Liver (tissue), 8 donors: ENCODE measurements at regions not wholly inside any gene's neighbourhood (a gene's known extent, or its start where the extent isn't known, plus 50 kb on each side); places are given as distances from the start of the nearest gene placed in this dataset.

Source experiments
- DNase-seq: peaks from one replicate; pipeline ENCODE4 v3.0.0-alpha.2; 2017; ENCODE audit warnings: low spot score
- H3K27ac ChIP-seq, 2 donors: one replicate each; pipeline ENCODE4 v1.7.0; 2013; ENCODE audit warnings: inconsistent platforms in 2 of 2, low read length in 2 of 2, control low read depth in 1 of 2, low read depth in 1 of 2, mild to moderate bottlenecking in 1 of 2
- H3K27me3 ChIP-seq, 4 donors: one replicate each; pipeline versions ENCODE4 v1.6.1 to v1.7.0; 2013; ENCODE audit warnings: low read length in 3 of 4, inconsistent platforms in 1 of 4, mild to moderate bottlenecking in 1 of 4, moderate library complexity in 1 of 4; ENCODE audit not compliant: control insufficient read depth in 4 of 4, insufficient read depth in 4 of 4
- H3K36me3 ChIP-seq, 4 donors: one replicate each; pipeline versions ENCODE4 v1.6.1 to v1.7.0; 2013; ENCODE audit warnings: low read length in 3 of 4, mild to moderate bottlenecking in 3 of 4, low read depth in 1 of 4, moderate library complexity in 1 of 4; ENCODE audit not compliant: control insufficient read depth in 4 of 4, insufficient read depth in 3 of 4
- H3K4me1 ChIP-seq, 4 donors: one replicate each; pipeline versions ENCODE4 v1.6.1 to v1.7.0; 2013; ENCODE audit warnings: low read length in 3 of 4, mild to moderate bottlenecking in 3 of 4, moderate library complexity in 1 of 4; ENCODE audit not compliant: control insufficient read depth in 4 of 4, insufficient read depth in 4 of 4
- H3K4me3 ChIP-seq, 3 donors: one replicate each; pipeline versions ENCODE4 v1.6.1 to v1.7.0; 2013; ENCODE audit warnings: low read length in 3 of 3, control low read depth in 1 of 3, low read depth in 1 of 3, mild to moderate bottlenecking in 1 of 3
- H3K9ac ChIP-seq, 2 donors: one replicate each; pipeline ENCODE4 v1.7.0; 2013; ENCODE audit warnings: low read length in 2 of 2, mild to moderate bottlenecking in 2 of 2, moderate library complexity in 2 of 2, control low read depth in 1 of 2, low read depth in 1 of 2
- H3K9me3 ChIP-seq, 4 donors: one replicate each; pipeline versions ENCODE4 v1.6.1 to v1.7.0; 2013; ENCODE audit warnings: low read length in 3 of 4; ENCODE audit not compliant: control insufficient read depth in 4 of 4
- EGR1 ChIP-seq, 2 donors: IDR thresholded peaks; 2 replicates each; pipeline ENCODE4 v1.6.1; 2016 to 2018; ENCODE audit warnings: antibody characterized with exemption in 2 of 2, low read depth in 2 of 2
- FOXA1 ChIP-seq: IDR thresholded peaks from 2 replicates; pipeline ENCODE4 v1.6.1; 2016; ENCODE audit warnings: antibody characterized with exemption
- FOXA2 ChIP-seq: IDR thresholded peaks from 2 replicates; pipeline ENCODE4 v1.6.1; 2016; ENCODE audit warnings: antibody characterized with exemption
- GABPA ChIP-seq, 2 donors: IDR thresholded peaks in 1 of 2; conservative IDR thresholded peaks in 1 of 2; 2 replicates each; pipeline ENCODE4 v1.6.1; 2016; ENCODE audit warnings: antibody characterized with exemption in 2 of 2, mild to moderate bottlenecking in 1 of 2, moderate library complexity in 1 of 2
- HNF4A ChIP-seq, 2 donors: conservative IDR thresholded peaks; 2 replicates each; pipeline ENCODE4 v1.6.1; 2016; ENCODE audit warnings: antibody characterized with exemption in 2 of 2, mild to moderate bottlenecking in 2 of 2
- HNF4G ChIP-seq: IDR thresholded peaks from 2 replicates; pipeline ENCODE4 v1.6.1; 2016; ENCODE audit warnings: antibody characterized with exemption
- JUND ChIP-seq, 2 donors: IDR thresholded peaks; 2 replicates each; pipeline ENCODE4 v1.6.1; 2016; ENCODE audit warnings: antibody characterized with exemption in 2 of 2
- NR2F2 ChIP-seq: IDR thresholded peaks from 2 replicates; pipeline ENCODE4 v1.6.1; 2016; ENCODE audit warnings: antibody characterized with exemption
- SP1 ChIP-seq: IDR thresholded peaks from 2 replicates; pipeline ENCODE4 v1.6.1; 2018; ENCODE audit warnings: antibody characterized with exemption, mild to moderate bottlenecking
- TAF1 ChIP-seq: conservative IDR thresholded peaks from 2 replicates; pipeline ENCODE4 v1.6.1; 2016; ENCODE audit warnings: antibody characterized with exemption, mild to moderate bottlenecking
- YY1 ChIP-seq: IDR thresholded peaks from 2 replicates; pipeline ENCODE4 v1.6.1; 2016; ENCODE audit warnings: antibody characterized with exemption, mild to moderate bottlenecking
- WGBS: extraction: QIAGEN DNeasy Blood & Tissue Kit; methylation state at CpG from one replicate; pipeline ENCODE4 v1.1.7; 2013; 5-methylcytosine and 5-hydroxymethylcytosine counted together
- TF ChIP-seq, protein P1 (sequence below): IDR thresholded peaks from 2 replicates; pipeline ENCODE4 v1.6.1; 2016; ENCODE audit warnings: antibody characterized with exemption
- TF ChIP-seq, protein P2 (sequence below): IDR thresholded peaks from 2 replicates; pipeline ENCODE4 v1.6.1; 2016; ENCODE audit warnings: antibody characterized with exemption, mild to moderate bottlenecking
- TF ChIP-seq, protein P3 (sequence below): fragments of 150-350 bp; IDR thresholded peaks from 2 replicates; pipeline ENCODE4 v1.5.1; 2017; ENCODE audit warnings: improper control_type of control experiment, low read depth, low read length; ENCODE audit not compliant: missing input control
- TF ChIP-seq, protein P4 (sequence below): IDR thresholded peaks from 2 replicates; pipeline ENCODE4 v1.6.1; 2016; ENCODE audit warnings: antibody characterized with exemption
- TF ChIP-seq, protein P5 (sequence below): IDR thresholded peaks from 2 replicates; pipeline ENCODE4 v1.6.1; 2016; ENCODE audit warnings: antibody characterized with exemption
- donor health status: healthy.
- donor health status: healthy.
- donor health status: healthy.
- donor health status: healthy.
- donor health status: healthy.

DNA sequence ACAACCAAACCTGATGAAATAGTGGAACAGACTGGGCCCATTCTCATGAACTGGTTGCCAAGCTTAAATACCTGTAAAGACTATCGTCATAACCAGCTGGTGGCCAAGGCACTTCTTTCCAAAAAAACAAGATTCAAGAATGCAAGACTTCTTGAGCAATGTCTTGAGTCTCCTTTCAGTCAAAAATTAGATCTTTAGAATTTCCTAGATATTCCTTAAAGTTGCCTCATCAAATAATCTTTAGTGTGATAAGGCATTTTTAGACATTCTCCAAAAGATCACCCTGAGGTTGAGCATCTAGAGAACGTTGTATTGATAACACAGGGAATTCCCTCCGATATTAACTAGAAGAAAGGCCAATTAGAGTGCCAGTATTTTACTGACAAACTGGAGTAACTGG is 236.4 kb upstream of the MEX3C start:
- WGBS: 78% methylated on average over 3 of the region's 3 CpGs
- TF ChIP-seq, protein P1, sequence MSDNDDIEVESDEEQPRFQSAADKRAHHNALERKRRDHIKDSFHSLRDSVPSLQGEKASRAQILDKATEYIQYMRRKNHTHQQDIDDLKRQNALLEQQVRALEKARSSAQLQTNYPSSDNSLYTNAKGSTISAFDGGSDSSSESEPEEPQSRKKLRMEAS: no peak
- TF ChIP-seq FOXA1 (no peak), GABPA (IDR thresholded peaks at IDR 0.05 in 1 of 2, conservative IDR thresholded peaks at IDR 0.05 in 1 of 2) (no peak), JUND (IDR thresholded peaks at IDR 0.05) (no peak), HNF4G (no peak), YY1 (no peak), NR2F2 (no peak), EGR1 (IDR thresholded peaks at IDR 0.05; ENCODE audit: low read depth in 2 of 2) (no peak), SP1 (no peak), TAF1 (no peak)
- TF ChIP-seq, protein P2, sequence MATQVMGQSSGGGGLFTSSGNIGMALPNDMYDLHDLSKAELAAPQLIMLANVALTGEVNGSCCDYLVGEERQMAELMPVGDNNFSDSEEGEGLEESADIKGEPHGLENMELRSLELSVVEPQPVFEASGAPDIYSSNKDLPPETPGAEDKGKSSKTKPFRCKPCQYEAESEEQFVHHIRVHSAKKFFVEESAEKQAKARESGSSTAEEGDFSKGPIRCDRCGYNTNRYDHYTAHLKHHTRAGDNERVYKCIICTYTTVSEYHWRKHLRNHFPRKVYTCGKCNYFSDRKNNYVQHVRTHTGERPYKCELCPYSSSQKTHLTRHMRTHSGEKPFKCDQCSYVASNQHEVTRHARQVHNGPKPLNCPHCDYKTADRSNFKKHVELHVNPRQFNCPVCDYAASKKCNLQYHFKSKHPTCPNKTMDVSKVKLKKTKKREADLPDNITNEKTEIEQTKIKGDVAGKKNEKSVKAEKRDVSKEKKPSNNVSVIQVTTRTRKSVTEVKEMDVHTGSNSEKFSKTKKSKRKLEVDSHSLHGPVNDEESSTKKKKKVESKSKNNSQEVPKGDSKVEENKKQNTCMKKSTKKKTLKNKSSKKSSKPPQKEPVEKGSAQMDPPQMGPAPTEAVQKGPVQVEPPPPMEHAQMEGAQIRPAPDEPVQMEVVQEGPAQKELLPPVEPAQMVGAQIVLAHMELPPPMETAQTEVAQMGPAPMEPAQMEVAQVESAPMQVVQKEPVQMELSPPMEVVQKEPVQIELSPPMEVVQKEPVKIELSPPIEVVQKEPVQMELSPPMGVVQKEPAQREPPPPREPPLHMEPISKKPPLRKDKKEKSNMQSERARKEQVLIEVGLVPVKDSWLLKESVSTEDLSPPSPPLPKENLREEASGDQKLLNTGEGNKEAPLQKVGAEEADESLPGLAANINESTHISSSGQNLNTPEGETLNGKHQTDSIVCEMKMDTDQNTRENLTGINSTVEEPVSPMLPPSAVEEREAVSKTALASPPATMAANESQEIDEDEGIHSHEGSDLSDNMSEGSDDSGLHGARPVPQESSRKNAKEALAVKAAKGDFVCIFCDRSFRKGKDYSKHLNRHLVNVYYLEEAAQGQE: no peak
- TF ChIP-seq, protein P3, sequence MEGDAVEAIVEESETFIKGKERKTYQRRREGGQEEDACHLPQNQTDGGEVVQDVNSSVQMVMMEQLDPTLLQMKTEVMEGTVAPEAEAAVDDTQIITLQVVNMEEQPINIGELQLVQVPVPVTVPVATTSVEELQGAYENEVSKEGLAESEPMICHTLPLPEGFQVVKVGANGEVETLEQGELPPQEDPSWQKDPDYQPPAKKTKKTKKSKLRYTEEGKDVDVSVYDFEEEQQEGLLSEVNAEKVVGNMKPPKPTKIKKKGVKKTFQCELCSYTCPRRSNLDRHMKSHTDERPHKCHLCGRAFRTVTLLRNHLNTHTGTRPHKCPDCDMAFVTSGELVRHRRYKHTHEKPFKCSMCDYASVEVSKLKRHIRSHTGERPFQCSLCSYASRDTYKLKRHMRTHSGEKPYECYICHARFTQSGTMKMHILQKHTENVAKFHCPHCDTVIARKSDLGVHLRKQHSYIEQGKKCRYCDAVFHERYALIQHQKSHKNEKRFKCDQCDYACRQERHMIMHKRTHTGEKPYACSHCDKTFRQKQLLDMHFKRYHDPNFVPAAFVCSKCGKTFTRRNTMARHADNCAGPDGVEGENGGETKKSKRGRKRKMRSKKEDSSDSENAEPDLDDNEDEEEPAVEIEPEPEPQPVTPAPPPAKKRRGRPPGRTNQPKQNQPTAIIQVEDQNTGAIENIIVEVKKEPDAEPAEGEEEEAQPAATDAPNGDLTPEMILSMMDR: no peak
- TF ChIP-seq, protein P4, sequence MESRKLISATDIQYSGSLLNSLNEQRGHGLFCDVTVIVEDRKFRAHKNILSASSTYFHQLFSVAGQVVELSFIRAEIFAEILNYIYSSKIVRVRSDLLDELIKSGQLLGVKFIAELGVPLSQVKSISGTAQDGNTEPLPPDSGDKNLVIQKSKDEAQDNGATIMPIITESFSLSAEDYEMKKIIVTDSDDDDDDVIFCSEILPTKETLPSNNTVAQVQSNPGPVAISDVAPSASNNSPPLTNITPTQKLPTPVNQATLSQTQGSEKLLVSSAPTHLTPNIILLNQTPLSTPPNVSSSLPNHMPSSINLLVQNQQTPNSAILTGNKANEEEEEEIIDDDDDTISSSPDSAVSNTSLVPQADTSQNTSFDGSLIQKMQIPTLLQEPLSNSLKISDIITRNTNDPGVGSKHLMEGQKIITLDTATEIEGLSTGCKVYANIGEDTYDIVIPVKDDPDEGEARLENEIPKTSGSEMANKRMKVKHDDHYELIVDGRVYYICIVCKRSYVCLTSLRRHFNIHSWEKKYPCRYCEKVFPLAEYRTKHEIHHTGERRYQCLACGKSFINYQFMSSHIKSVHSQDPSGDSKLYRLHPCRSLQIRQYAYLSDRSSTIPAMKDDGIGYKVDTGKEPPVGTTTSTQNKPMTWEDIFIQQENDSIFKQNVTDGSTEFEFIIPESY: no peak
- DNase-seq: no peak

DNA sequence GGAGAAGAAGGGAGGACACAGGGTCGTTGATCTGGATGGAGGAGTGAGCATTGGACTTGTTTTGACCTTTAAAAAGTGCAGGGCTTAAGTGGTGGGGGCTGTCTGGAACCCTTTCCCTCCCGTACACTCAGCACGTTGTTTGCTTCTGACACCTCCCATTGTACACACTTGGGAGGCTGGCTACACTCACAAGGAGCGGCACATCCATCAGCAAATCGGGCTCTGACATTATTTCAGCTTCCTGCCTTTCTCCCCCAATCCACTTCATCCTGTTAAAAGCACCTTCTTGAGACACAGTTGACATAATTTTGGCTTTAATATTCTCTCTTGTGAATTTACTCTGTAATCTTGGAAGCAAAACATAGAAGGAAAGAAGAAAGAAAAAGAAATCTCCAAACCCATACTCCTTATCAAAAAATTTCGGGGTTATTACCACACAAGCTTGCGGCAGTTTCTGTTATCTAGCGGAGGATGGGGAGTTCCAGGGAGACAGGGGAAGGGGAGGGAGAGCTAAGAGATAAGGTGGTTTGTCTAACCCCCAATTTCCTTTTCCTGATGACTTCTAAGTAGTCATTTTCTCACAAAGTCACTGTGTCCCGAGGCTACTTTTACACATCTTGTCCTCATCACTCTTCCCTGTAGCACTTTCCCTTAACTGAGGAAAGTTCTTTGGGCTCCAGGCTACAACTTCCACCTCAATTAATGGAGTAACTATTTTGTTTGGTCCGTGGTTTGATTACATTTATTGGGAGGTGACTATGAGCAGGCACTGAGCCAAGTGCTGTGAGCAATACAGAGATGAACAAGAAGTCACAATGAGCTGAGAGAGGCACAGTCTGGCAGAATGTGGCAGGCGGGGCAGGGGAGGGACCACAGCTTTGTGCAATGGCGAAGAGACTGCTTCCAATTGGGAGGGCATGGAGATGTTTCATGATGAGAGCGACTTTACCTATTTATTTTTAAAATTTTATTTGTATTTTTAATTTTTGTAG is 240.1 kb upstream of the MEX3C start:
- Histone ChIP-seq H3K27me3 (peaks cover 0 to 8% (median 0%) of the 10 kb centered on the region in 4 donors), H3K27ac (no peak overlapping the region), H3K9ac (no peak overlapping the region), H3K36me3 (no peaks in the 10 kb centered on the region), H3K4me1 (no peaks in the 10 kb centered on the region), H3K9me3 (no peaks in the 10 kb centered on the region), H3K4me3 (no peak overlapping the region)
- 36% methylated on average over 13 of the region's 13 CpGs for WGBS
- no peak for DNase-seq
- TF ChIP-seq, protein P1: no peak
- TF ChIP-seq HNF4A (conservative IDR thresholded peaks at IDR 0.05): no peak
- no peak for TF ChIP-seq TAF1
- no peak for TF ChIP-seq NR2F2
- TF ChIP-seq FOXA2: no peak
- no peak for TF ChIP-seq GABPA (IDR thresholded peaks at IDR 0.05 in 1 of 2, conservative IDR thresholded peaks at IDR 0.05 in 1 of 2)
- TF ChIP-seq FOXA1: no peak
- TF ChIP-seq, protein P5, sequence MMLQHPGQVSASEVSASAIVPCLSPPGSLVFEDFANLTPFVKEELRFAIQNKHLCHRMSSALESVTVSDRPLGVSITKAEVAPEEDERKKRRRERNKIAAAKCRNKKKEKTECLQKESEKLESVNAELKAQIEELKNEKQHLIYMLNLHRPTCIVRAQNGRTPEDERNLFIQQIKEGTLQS: no peak

More for the DNA sequence above, 236.4 kb upstream of the MEX3C start:
- Histone ChIP-seq H3K9ac (no peak overlapping the region), H3K4me1 (no peaks in the 10 kb centered on the region), H3K27me3 (peaks cover 0 to 5% (median 0%) of the 10 kb centered on the region in 4 donors), H3K9me3 (no peaks in the 10 kb centered on the region), H3K27ac (no peak overlapping the region), H3K4me3 (no peak overlapping the region), H3K36me3 (no peaks in the 10 kb centered on the region)
